Ovary (tissue), 7 donors: ENCODE measurements at regions not wholly inside any gene's neighbourhood (a gene's known extent, or its start where the extent isn't known, plus 50 kb on each side); places are given as distances from the start of the nearest gene placed in this dataset.

ENCODE experiments used
- DNase-seq, 5 donors: peaks; one replicate each; pipeline ENCODE4 v3.0.0-alpha.2; 2019 to 2020
- H3K27ac ChIP-seq, 2 donors: fragments of 200-600 bp; one replicate each; pipeline versions ENCODE4 v1.5.1 to v1.8.0; 2019 to 2022
- H3K27me3 ChIP-seq: fragments of 200-600 bp; one replicate; pipeline ENCODE4 v1.8.0; 2022
- H3K36me3 ChIP-seq: fragments of 200-600 bp; sonication (generic); one replicate; pipeline ENCODE4 v1.5.1; 2019
- H3K4me1 ChIP-seq: one replicate; pipeline ENCODE4 v1.8.1; 2013; ENCODE audit warnings: mild to moderate bottlenecking, moderate library complexity; ENCODE audit not compliant: insufficient read depth
- H3K4me3 ChIP-seq: fragments of 200-600 bp; sonication (generic); one replicate; pipeline ENCODE4 v1.5.1; 2017
- H3K9me3 ChIP-seq, 2 donors: fragments of 200-600 bp in 1 of 2; sonication (generic) in 1 of 2; one replicate each; pipeline versions ENCODE4 v1.5.1 to v1.8.1; 2013 to 2019; ENCODE audit warnings: mild to moderate bottlenecking in 1 of 2, moderate library complexity in 1 of 2
- EP300 ChIP-seq: sonication (generic); formaldehyde crosslinking; IDR thresholded peaks from one replicate; pipeline ENCODE4 v1.6.1; 2017; ENCODE audit warnings: antibody characterized with exemption
- POLR2A ChIP-seq: fragments of 450-650 bp; IDR thresholded peaks from one replicate; pipeline ENCODE4 v1.6.1; 2017; ENCODE audit warnings: antibody characterized with exemption, mild to moderate bottlenecking, moderate library complexity
- WGBS, 3 donors: extraction: QIAGEN DNeasy Blood & Tissue Kit in 1 of 3; methylation state at CpG; one replicate each; pipeline versions ENCODE4 v1.1.5 to v1.1.7; 2013 to 2017; 5-methylcytosine and 5-hydroxymethylcytosine counted together
- intact Hi-C, 4 donors: fragments of 100-400 bp; cut with DNase I; formaldehyde crosslinking; loops; one replicate each; pipeline versions ENCODE4 v1.11.0 to v1.15.1; 2022 to 2023
- TF ChIP-seq, protein P1 (sequence below), 3 donors: fragments of 450-650 bp in 2 of 3; fragments of 200-600 bp in 1 of 3; IDR thresholded peaks; one replicate each; pipeline versions ENCODE4 v1.5.1 to v1.8.0; 2016 to 2022; ENCODE audit warnings: antibody characterized with exemption in 3 of 3, mild to moderate bottlenecking in 1 of 3
- donor health status: DM: no; HTN: no; CAD: no; lungs with moderate emphysema.
- donor health status: DM: no; HTN: no; CAD: no.
- donor health status: Bipolar disorder and iron deficiency.
- donor health status: DM: no; HTN: no; CAD: no.
- donor health status: DM: yes; HTN: yes; CAD: no.

DNA sequence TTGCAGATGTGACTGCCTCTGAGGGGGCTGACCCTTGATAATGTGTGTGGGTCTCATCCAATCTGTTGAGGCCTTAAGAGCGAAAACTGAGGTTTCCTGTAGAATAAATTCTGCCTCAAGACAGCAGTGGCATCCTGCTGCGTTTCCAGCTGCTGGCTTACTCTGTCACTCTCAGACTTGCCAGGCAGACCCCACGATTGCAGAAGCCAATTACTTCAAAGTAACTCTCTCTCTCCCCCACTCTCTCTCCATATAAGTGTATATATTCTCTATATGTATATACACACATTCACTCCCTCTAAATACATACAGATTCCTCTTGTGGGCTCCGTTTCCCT lies 152.5 kb upstream of the ALKAL2 start:
- Histone ChIP-seq H3K4me3 (no peak overlapping the region), H3K27me3 (no peaks in the 10 kb centered on the region), H3K27ac (no peak overlapping the region), H3K36me3 (no peaks in the 10 kb centered on the region), H3K9me3 (no peaks in the 10 kb centered on the region), H3K4me1 (no peaks in the 10 kb centered on the region)
- DNase-seq = no peak
- TF ChIP-seq POLR2A (no peak), EP300 (no peak)
- TF ChIP-seq, protein P1, sequence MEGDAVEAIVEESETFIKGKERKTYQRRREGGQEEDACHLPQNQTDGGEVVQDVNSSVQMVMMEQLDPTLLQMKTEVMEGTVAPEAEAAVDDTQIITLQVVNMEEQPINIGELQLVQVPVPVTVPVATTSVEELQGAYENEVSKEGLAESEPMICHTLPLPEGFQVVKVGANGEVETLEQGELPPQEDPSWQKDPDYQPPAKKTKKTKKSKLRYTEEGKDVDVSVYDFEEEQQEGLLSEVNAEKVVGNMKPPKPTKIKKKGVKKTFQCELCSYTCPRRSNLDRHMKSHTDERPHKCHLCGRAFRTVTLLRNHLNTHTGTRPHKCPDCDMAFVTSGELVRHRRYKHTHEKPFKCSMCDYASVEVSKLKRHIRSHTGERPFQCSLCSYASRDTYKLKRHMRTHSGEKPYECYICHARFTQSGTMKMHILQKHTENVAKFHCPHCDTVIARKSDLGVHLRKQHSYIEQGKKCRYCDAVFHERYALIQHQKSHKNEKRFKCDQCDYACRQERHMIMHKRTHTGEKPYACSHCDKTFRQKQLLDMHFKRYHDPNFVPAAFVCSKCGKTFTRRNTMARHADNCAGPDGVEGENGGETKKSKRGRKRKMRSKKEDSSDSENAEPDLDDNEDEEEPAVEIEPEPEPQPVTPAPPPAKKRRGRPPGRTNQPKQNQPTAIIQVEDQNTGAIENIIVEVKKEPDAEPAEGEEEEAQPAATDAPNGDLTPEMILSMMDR (IDR thresholded peaks at IDR 0.05) = no peak
- intact Hi-C loops = no loop called here
- WGBS, 3 donors = 57 to 63% (median 60%) methylated on average over 4 of the region's 4 CpGs

DNA sequence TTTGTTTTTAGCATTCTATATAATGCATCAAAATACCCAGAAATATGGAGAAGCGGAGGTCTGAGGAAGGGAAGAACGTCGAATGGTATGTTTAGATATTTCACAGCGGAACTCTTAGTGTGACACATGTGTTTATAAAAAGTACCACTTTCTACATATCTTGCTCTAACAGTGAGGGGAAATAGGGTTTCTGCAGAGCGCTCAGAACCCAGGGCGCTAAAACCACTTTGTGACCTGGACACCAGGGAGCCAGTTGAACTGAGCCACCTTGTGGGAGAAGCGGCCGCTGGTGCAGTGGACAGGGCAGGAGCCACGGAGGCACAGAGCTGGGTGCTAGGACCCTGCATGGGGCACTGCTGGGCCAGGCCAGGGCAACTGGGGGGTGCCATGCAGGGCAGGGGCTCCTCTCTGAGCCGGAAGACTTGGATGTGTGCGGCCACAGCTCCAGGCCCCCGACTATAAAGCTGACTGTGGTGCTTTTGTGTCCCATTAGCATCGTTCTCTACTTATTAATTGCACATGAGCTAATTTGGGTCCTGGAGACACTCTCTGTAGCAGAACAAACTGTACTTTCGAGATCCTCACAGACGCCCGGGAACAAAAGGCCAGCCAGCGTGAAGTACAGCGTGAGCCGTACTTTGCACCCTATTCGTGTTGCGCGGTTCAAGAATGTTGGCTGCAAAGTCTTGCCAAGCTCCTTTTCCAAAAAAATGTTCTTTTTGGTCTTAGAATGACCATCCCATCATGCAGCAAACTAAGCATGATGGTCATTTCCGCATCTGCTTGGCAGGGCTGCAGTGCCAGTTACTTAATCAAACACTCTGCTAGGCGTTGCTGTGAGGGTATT lies 151.9 kb upstream of the ALKAL2 start:
- 84 to 91% (median 85%) methylated on average over 24 of the region's 24 CpGs for WGBS, 3 donors
- Histone ChIP-seq H3K27ac (no peak overlapping the region), H3K27me3 (no peaks in the 10 kb centered on the region), H3K36me3 (no peaks in the 10 kb centered on the region), H3K4me3 (no peak overlapping the region), H3K4me1 (no peaks in the 10 kb centered on the region), H3K9me3 (no peaks in the 10 kb centered on the region)
- intact Hi-C loops = no loop called here
- TF ChIP-seq EP300 (peak; percentile 84), POLR2A (no peak)
- no peak for DNase-seq

DNA sequence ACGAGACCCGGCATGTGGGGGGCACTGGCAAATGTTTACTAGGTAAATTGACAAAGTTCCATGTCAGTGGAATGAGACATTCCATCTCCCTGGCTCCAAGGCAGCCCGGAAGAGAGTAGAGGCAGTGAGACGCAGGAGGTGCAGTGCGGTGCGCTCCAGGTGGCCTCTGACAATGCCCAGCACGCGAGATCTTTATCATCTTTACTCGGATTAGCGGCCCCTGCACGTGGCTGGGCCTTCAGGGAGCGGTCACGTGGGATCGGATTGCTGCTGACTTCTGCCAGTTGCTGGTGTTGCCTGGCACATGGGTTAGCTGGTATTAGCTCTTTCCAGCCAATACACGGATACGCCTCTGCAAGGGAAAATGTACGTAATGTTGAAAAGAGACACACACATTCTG lies 151.2 kb upstream of the ALKAL2 start:
- TF ChIP-seq, protein P1 (IDR thresholded peaks at IDR 0.05) = no peak
- TF ChIP-seq POLR2A (no peak), EP300 (no peak)
- H3K36me3 ChIP-seq = no peaks in the 10 kb centered on the region
- H3K27ac ChIP-seq = no peak overlapping the region
- no peak for DNase-seq
- no peaks in the 10 kb centered on the region for H3K4me1 ChIP-seq
- no peak overlapping the region for H3K4me3 ChIP-seq
- intact Hi-C loops = no loop called here
- H3K27me3 ChIP-seq = no peaks in the 10 kb centered on the region
- WGBS, 3 donors = 72 to 82% (median 74%) methylated on average over 17 of the region's 17 CpGs
- no peaks in the 10 kb centered on the region for H3K9me3 ChIP-seq

DNA sequence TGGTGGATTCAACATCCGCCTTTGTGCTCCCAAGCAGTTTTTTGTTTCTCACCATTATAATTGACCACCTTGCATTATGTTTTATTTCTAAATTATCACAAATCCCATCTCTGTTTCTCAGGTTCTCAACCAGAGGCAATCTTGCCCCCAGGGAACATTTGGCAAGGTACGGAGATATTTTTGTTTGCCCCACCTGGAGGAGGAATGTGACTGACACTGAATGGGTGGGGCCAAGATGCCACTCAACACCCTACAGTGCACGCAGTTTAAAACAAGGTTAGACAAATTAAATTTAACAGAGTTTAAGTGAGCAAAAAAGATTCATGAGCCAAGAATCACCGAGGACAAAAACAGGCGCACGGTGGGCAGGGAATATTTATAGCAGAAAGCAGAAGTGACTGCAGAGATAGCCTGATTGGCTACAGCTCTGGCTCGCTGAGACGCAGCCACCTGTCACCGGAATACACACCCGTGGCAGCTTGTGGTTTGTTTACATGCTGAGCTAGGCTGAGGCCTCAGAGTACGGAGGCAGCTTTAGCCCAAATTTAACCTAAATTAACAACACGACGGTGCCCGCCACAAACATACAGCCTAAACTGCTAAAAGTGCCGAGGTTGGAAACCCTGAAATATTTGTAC lies 150.0 kb upstream of the ALKAL2 start:
- 50 to 56% (median 53%) methylated on average over 15 of the region's 15 CpGs for WGBS, 3 donors
- H3K27me3 ChIP-seq = no peaks in the 10 kb centered on the region
- TF ChIP-seq POLR2A (no peak), EP300 (no peak)
- TF ChIP-seq, protein P1 (IDR thresholded peaks at IDR 0.05) = no peak
- no peak overlapping the region for H3K27ac ChIP-seq
- H3K36me3 ChIP-seq = no peaks in the 10 kb centered on the region
- H3K4me3 ChIP-seq = no peak overlapping the region
- H3K9me3 ChIP-seq = no peaks in the 10 kb centered on the region
- DNase-seq = no peak
- no peaks in the 10 kb centered on the region for H3K4me1 ChIP-seq
- intact Hi-C loops = no loop called here

DNA sequence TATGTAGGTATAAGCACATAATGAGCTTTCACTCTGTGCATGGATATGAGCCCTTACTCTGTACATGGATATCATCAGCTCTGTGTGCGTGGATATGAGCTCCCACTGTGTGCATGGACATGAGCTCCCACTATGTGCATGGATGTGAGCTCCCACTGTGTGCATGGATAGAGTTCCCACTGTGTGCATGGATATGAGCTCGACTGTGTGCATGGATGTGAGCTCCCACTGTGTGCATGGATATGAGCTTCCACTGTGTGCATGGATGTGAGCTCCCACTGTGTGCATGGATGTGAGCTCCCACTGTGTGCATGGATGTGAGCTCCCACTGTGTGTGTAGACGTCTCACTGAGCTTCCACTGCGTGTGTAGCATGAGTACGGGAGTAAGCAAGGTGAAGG lies 149.3 kb upstream of the ALKAL2 start:
- 69 to 75% (median 74%) methylated on average over 5 of the region's 5 CpGs for WGBS, 3 donors
- Histone ChIP-seq H3K36me3 (no peaks in the 10 kb centered on the region), H3K27me3 (no peaks in the 10 kb centered on the region), H3K4me3 (no peak overlapping the region), H3K4me1 (no peaks in the 10 kb centered on the region), H3K27ac (no peak overlapping the region), H3K9me3 (no peaks in the 10 kb centered on the region)
- DNase-seq = no peak
- TF ChIP-seq POLR2A = no peak
- no peak for TF ChIP-seq EP300
- TF ChIP-seq, protein P1 (IDR thresholded peaks at IDR 0.05) = no peak
- intact Hi-C loops = no loop called here
